Liver (tissue), 8 donors: ENCODE measurements at regions not wholly inside any gene's neighbourhood (a gene's known extent, or its start where the extent isn't known, plus 50 kb on each side); places are given as distances from the start of the nearest gene placed in this dataset.

Source experiments
- DNase-seq: peaks from one replicate; pipeline ENCODE4 v3.0.0-alpha.2; 2017; ENCODE audit warnings: low spot score
- H3K27ac ChIP-seq, 2 donors: one replicate each; pipeline ENCODE4 v1.7.0; 2013; ENCODE audit warnings: inconsistent platforms in 2 of 2, low read length in 2 of 2, control low read depth in 1 of 2, low read depth in 1 of 2, mild to moderate bottlenecking in 1 of 2
- H3K27me3 ChIP-seq, 4 donors: one replicate each; pipeline versions ENCODE4 v1.6.1 to v1.7.0; 2013; ENCODE audit warnings: low read length in 3 of 4, inconsistent platforms in 1 of 4, mild to moderate bottlenecking in 1 of 4, moderate library complexity in 1 of 4; ENCODE audit not compliant: control insufficient read depth in 4 of 4, insufficient read depth in 4 of 4
- H3K36me3 ChIP-seq, 4 donors: one replicate each; pipeline versions ENCODE4 v1.6.1 to v1.7.0; 2013; ENCODE audit warnings: low read length in 3 of 4, mild to moderate bottlenecking in 3 of 4, low read depth in 1 of 4, moderate library complexity in 1 of 4; ENCODE audit not compliant: control insufficient read depth in 4 of 4, insufficient read depth in 3 of 4
- H3K4me1 ChIP-seq, 4 donors: one replicate each; pipeline versions ENCODE4 v1.6.1 to v1.7.0; 2013; ENCODE audit warnings: low read length in 3 of 4, mild to moderate bottlenecking in 3 of 4, moderate library complexity in 1 of 4; ENCODE audit not compliant: control insufficient read depth in 4 of 4, insufficient read depth in 4 of 4
- H3K4me3 ChIP-seq, 3 donors: one replicate each; pipeline versions ENCODE4 v1.6.1 to v1.7.0; 2013; ENCODE audit warnings: low read length in 3 of 3, control low read depth in 1 of 3, low read depth in 1 of 3, mild to moderate bottlenecking in 1 of 3
- H3K9ac ChIP-seq, 2 donors: one replicate each; pipeline ENCODE4 v1.7.0; 2013; ENCODE audit warnings: low read length in 2 of 2, mild to moderate bottlenecking in 2 of 2, moderate library complexity in 2 of 2, control low read depth in 1 of 2, low read depth in 1 of 2
- H3K9me3 ChIP-seq, 4 donors: one replicate each; pipeline versions ENCODE4 v1.6.1 to v1.7.0; 2013; ENCODE audit warnings: low read length in 3 of 4; ENCODE audit not compliant: control insufficient read depth in 4 of 4
- ATF3 ChIP-seq: IDR thresholded peaks from 2 replicates; pipeline ENCODE4 v1.6.1; 2016; ENCODE audit warnings: antibody characterized with exemption
- CTCF ChIP-seq: fragments of 150-350 bp; IDR thresholded peaks from 2 replicates; pipeline ENCODE4 v1.5.1; 2017; ENCODE audit warnings: improper control_type of control experiment, low read depth, low read length; ENCODE audit not compliant: missing input control
- EGR1 ChIP-seq, 2 donors: IDR thresholded peaks; 2 replicates each; pipeline ENCODE4 v1.6.1; 2016 to 2018; ENCODE audit warnings: antibody characterized with exemption in 2 of 2, low read depth in 2 of 2
- FOXA1 ChIP-seq: IDR thresholded peaks from 2 replicates; pipeline ENCODE4 v1.6.1; 2016; ENCODE audit warnings: antibody characterized with exemption
- FOXA2 ChIP-seq: IDR thresholded peaks from 2 replicates; pipeline ENCODE4 v1.6.1; 2016; ENCODE audit warnings: antibody characterized with exemption
- GABPA ChIP-seq, 2 donors: IDR thresholded peaks in 1 of 2; conservative IDR thresholded peaks in 1 of 2; 2 replicates each; pipeline ENCODE4 v1.6.1; 2016; ENCODE audit warnings: antibody characterized with exemption in 2 of 2, mild to moderate bottlenecking in 1 of 2, moderate library complexity in 1 of 2
- HNF4A ChIP-seq, 2 donors: conservative IDR thresholded peaks; 2 replicates each; pipeline ENCODE4 v1.6.1; 2016; ENCODE audit warnings: antibody characterized with exemption in 2 of 2, mild to moderate bottlenecking in 2 of 2
- HNF4G ChIP-seq: IDR thresholded peaks from 2 replicates; pipeline ENCODE4 v1.6.1; 2016; ENCODE audit warnings: antibody characterized with exemption
- JUND ChIP-seq, 2 donors: IDR thresholded peaks; 2 replicates each; pipeline ENCODE4 v1.6.1; 2016; ENCODE audit warnings: antibody characterized with exemption in 2 of 2
- RAD21 ChIP-seq, 2 donors: IDR thresholded peaks; 2 replicates each; pipeline ENCODE4 v1.6.1; 2016; ENCODE audit warnings: antibody characterized with exemption in 2 of 2, mild to moderate bottlenecking in 2 of 2
- RXRA ChIP-seq, 2 donors: IDR thresholded peaks; 2 replicates each; pipeline ENCODE4 v1.6.1; 2017 to 2018; ENCODE audit warnings: antibody characterized with exemption in 2 of 2, mild to moderate bottlenecking in 1 of 2
- SP1 ChIP-seq: IDR thresholded peaks from 2 replicates; pipeline ENCODE4 v1.6.1; 2018; ENCODE audit warnings: antibody characterized with exemption, mild to moderate bottlenecking
- TAF1 ChIP-seq: conservative IDR thresholded peaks from 2 replicates; pipeline ENCODE4 v1.6.1; 2016; ENCODE audit warnings: antibody characterized with exemption, mild to moderate bottlenecking
- YY1 ChIP-seq: IDR thresholded peaks from 2 replicates; pipeline ENCODE4 v1.6.1; 2016; ENCODE audit warnings: antibody characterized with exemption, mild to moderate bottlenecking
- WGBS: extraction: QIAGEN DNeasy Blood & Tissue Kit; methylation state at CpG from one replicate; pipeline ENCODE4 v1.1.7; 2013; 5-methylcytosine and 5-hydroxymethylcytosine counted together
- TF ChIP-seq, protein P1 (sequence below): IDR thresholded peaks from 2 replicates; pipeline ENCODE4 v1.6.1; 2016; ENCODE audit warnings: antibody characterized with exemption
- TF ChIP-seq, protein P2 (sequence below): IDR thresholded peaks from 2 replicates; pipeline ENCODE4 v1.6.1; 2016; ENCODE audit warnings: antibody characterized with exemption
- TF ChIP-seq, protein P3 (sequence below): IDR thresholded peaks from 2 replicates; pipeline ENCODE4 v1.6.1; 2016; ENCODE audit warnings: antibody characterized with exemption, mild to moderate bottlenecking
- donor health status: healthy.
- donor health status: healthy.
- donor health status: healthy.
- donor health status: healthy.
- donor health status: healthy.

DNA sequence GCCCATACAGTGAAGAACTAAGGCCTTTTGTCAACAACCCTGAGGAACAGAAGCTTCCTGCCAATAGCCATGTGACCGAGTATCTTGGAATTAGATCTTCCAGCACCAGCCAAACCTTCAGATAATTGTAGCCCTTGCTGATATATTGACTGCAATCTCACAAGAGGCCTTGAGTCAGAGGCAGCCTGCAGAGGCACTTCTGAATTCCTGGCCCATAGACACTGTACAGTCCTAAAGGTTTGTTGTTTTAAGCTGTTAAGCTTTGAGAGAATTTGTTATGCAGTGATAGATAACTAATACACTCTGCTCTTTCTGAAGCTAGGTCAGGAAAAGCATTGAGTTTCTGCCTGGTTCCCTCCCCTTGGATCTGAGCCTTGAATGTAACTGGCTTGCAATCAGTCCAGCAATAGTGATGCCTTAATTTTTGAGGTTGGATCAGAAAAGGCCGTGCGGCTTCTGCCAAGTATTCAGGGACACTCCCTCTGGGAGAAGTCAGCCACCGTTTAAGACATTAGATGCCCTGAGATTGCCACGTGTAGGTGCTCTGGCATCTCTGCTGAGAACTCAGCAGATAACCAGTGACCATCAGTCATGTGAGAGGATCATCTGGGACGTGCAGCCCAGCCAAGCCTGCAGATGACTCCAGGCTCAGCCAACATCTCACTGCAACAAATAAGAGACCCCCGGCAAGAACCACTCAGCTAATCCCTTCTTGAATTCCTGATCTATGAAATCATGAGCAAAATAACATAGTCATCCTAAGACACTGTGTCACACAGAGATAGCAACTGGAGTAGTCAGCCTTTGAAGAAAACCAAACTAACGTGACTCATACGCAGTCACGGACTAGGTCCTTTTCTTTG, 126.8 kb upstream of the STC2 start:
- Histone ChIP-seq H3K9ac (no peak overlapping the region), H3K36me3 (no peaks in the 10 kb centered on the region), H3K4me1 (peaks cover 2 to 12% (median 5%) of the 10 kb centered on the region in 4 donors), H3K27ac (no peak overlapping the region), H3K4me3 (no peak overlapping the region), H3K9me3 (no peaks in the 10 kb centered on the region), H3K27me3 (no peaks in the 10 kb centered on the region)
- 86% methylated on average over 10 of the region's 10 CpGs for WGBS
- DNase-seq = no peak
- no peak for TF ChIP-seq TAF1
- TF ChIP-seq, protein P1, sequence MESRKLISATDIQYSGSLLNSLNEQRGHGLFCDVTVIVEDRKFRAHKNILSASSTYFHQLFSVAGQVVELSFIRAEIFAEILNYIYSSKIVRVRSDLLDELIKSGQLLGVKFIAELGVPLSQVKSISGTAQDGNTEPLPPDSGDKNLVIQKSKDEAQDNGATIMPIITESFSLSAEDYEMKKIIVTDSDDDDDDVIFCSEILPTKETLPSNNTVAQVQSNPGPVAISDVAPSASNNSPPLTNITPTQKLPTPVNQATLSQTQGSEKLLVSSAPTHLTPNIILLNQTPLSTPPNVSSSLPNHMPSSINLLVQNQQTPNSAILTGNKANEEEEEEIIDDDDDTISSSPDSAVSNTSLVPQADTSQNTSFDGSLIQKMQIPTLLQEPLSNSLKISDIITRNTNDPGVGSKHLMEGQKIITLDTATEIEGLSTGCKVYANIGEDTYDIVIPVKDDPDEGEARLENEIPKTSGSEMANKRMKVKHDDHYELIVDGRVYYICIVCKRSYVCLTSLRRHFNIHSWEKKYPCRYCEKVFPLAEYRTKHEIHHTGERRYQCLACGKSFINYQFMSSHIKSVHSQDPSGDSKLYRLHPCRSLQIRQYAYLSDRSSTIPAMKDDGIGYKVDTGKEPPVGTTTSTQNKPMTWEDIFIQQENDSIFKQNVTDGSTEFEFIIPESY = no peak
- TF ChIP-seq JUND (IDR thresholded peaks at IDR 0.05) = no peak
- no peak for TF ChIP-seq SP1
- no peak for TF ChIP-seq FOXA2
- TF ChIP-seq, protein P2, sequence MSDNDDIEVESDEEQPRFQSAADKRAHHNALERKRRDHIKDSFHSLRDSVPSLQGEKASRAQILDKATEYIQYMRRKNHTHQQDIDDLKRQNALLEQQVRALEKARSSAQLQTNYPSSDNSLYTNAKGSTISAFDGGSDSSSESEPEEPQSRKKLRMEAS = no peak
- no peak for TF ChIP-seq HNF4G
- no peak for TF ChIP-seq FOXA1
- TF ChIP-seq EGR1 (IDR thresholded peaks at IDR 0.05; ENCODE audit: low read depth in 2 of 2) = no peak
- TF ChIP-seq GABPA (IDR thresholded peaks at IDR 0.05 in 1 of 2, conservative IDR thresholded peaks at IDR 0.05 in 1 of 2) = no peak
- TF ChIP-seq HNF4A (conservative IDR thresholded peaks at IDR 0.05) = no peak
- no peak for TF ChIP-seq RXRA (IDR thresholded peaks at IDR 0.05)
- TF ChIP-seq RAD21 (IDR thresholded peaks at IDR 0.05) = no peak
- TF ChIP-seq CTCF = no peak
- no peak for TF ChIP-seq ATF3
- no peak for TF ChIP-seq YY1
- TF ChIP-seq, protein P3, sequence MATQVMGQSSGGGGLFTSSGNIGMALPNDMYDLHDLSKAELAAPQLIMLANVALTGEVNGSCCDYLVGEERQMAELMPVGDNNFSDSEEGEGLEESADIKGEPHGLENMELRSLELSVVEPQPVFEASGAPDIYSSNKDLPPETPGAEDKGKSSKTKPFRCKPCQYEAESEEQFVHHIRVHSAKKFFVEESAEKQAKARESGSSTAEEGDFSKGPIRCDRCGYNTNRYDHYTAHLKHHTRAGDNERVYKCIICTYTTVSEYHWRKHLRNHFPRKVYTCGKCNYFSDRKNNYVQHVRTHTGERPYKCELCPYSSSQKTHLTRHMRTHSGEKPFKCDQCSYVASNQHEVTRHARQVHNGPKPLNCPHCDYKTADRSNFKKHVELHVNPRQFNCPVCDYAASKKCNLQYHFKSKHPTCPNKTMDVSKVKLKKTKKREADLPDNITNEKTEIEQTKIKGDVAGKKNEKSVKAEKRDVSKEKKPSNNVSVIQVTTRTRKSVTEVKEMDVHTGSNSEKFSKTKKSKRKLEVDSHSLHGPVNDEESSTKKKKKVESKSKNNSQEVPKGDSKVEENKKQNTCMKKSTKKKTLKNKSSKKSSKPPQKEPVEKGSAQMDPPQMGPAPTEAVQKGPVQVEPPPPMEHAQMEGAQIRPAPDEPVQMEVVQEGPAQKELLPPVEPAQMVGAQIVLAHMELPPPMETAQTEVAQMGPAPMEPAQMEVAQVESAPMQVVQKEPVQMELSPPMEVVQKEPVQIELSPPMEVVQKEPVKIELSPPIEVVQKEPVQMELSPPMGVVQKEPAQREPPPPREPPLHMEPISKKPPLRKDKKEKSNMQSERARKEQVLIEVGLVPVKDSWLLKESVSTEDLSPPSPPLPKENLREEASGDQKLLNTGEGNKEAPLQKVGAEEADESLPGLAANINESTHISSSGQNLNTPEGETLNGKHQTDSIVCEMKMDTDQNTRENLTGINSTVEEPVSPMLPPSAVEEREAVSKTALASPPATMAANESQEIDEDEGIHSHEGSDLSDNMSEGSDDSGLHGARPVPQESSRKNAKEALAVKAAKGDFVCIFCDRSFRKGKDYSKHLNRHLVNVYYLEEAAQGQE = no peak
